ENCODE measurements at regions not wholly inside any gene's neighbourhood (a gene's known extent, or its start where the extent isn't known, plus 50 kb on each side); places are given as distances from the start of the nearest gene placed in this dataset.
"Not testable (repeated sequence)": the region's sequence is repeated elsewhere in the genome, so short reads cannot be mapped to it uniquely, and the experiment has no call there.

DNA sequence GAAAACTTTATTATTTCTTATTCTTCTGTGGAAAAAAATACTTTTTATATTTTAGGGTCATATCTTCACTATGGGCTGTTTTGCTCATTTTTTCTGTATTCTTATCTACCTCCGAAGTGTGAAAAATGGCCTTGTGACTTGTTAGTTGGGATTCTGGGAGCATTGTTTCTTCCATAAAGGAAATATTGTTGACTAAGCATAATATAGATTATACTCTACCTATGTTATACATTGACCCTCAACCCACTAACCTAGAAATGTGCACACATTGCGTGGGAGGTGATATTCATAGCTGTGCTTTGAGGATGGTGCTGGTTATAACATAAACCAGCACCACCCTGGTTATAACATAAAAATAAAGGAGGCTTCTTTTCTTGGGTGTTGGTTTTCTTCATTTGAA, 259.2 kb upstream of the AADAT start:
- DNase-seq (ENCODE audit: low spot score) (no peak), ATAC-seq (no peak)
- ChIA-PET POLR2A (no interaction called here), CTCF (no interaction called here)
- H3K4me3 Mint-ChIP-seq = no peak overlapping the region
- peaks cover 17% of the 10 kb centered on the region for H3K36me3 Mint-ChIP-seq
- TF ChIP-seq RORB (CRISPR knock-in tag; IDR thresholded peaks at IDR 0.05) (no peak), CTCF (IDR thresholded peaks at IDR 0.05) (no peak), MLX (CRISPR knock-in tag; IDR thresholded peaks at IDR 0.05) (no peak), TCF7 (CRISPR knock-in tag; IDR thresholded peaks at IDR 0.05; ENCODE audit: low read depth) (no peak), JUN (CRISPR knock-in tag; IDR thresholded peaks at IDR 0.05) (no peak), PREB (CRISPR knock-in tag; IDR thresholded peaks at IDR 0.05; ENCODE audit: borderline replicate concordance) (no peak), NR3C1 (CRISPR knock-in tag; conservative IDR thresholded peaks at IDR 0.05; ENCODE audit: low read depth) (no peak)
- TF ChIP-seq, protein P1, sequence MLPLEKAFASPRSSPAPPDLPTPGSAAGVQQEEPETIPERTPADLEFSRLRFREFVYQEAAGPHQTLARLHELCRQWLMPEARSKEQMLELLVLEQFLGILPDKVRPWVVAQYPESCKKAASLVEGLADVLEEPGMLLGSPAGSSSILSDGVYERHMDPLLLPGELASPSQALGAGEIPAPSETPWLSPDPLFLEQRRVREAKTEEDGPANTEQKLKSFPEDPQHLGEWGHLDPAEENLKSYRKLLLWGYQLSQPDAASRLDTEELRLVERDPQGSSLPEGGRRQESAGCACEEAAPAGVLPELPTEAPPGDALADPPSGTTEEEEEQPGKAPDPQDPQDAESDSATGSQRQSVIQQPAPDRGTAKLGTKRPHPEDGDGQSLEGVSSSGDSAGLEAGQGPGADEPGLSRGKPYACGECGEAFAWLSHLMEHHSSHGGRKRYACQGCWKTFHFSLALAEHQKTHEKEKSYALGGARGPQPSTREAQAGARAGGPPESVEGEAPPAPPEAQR (CRISPR knock-in tag; IDR thresholded peaks at IDR 0.05) = no peak
- H3K9me3 Mint-ChIP-seq = peaks cover 31% of the 10 kb centered on the region
- peaks cover 11% of the 10 kb centered on the region; the same call in 1 of the 2 replicates for H3K4me1 Mint-ChIP-seq
- no peaks in the 10 kb centered on the region for H3K27me3 Mint-ChIP-seq (ENCODE audit: low read depth)
- no peak overlapping the region for H3K27ac Mint-ChIP-seq

- H3K27me3 Mint-ChIP-seq (ENCODE audit: low read depth); DNase-seq (ENCODE audit: low spot score); H3K27ac Mint-ChIP-seq; POLR2A ChIA-PET; ATAC-seq; H3K4me3 Mint-ChIP-seq: not testable (repeated sequence)
- peaks cover 17% of the 10 kb centered on the region for H3K36me3 Mint-ChIP-seq
- H3K9me3 Mint-ChIP-seq = peaks cover 36% of the 10 kb centered on the region
- H3K4me1 Mint-ChIP-seq = peaks cover 11% of the 10 kb centered on the region; the same call in 1 of the 2 replicates
- CTCF ChIA-PET = interaction anchor here (1.0 kb wide), 1 partner anchor 87 kb away, joined by 4 read pairs; no protein-coding TSS in a partner anchor
Measured at GRCh38 chr4:170347191-170347590, 257.4 kb upstream of the AADAT start.

GRCh38 chr4:170339522-170339921, 249.8 kb upstream of the AADAT start:
- Mint-ChIP-seq H3K9me3 (peaks cover 47% of the 10 kb centered on the region), H3K36me3 (peaks cover 15% of the 10 kb centered on the region), H3K27ac (no peak overlapping the region), H3K27me3 (ENCODE audit: low read depth) (no peaks in the 10 kb centered on the region), H3K4me1 (no peaks in the 10 kb centered on the region), H3K4me3 (no peak overlapping the region)
- TF ChIP-seq NFE2L1 (CRISPR knock-in tag; IDR thresholded peaks at IDR 0.05) (no peak), ETV6 (CRISPR knock-in tag; IDR thresholded peaks at IDR 0.05) (no peak), TCF7 (CRISPR knock-in tag; IDR thresholded peaks at IDR 0.05; ENCODE audit: low read depth) (no peak)
- no peak for ATAC-seq
- ChIA-PET POLR2A (no interaction called here), CTCF (no interaction called here)
- DNase-seq (ENCODE audit: low spot score) = no peak

DNA sequence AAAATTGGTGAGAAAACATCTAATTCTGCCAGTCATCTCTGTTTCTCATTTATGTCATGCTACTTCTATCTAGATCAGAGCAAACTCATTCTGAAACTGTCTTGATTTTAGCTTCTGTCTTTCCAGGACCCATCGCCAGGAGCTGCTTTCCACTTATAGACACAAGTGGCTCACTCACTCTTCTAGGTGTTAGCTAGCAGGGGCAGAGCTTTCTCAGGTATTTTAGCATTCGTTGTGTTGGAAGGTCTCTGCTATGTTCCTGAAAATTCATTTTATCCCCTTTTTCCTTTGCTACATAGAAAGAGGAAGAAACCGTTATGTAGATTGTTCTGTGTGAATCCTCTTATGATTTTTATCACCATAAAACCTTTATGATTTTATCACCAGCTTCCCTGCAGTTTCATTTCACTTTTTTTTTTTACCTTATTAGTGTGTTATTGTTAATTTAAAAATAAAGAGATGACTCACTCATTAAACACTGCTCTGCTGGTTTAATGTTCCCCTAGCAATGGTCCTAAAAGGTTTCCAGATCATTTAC, 246.6 kb upstream of the AADAT start:
- CTCF ChIA-PET = interaction anchor here (2.1 kb wide), 1 partner anchor 38 kb away, joined by 6 read pairs; no protein-coding TSS in a partner anchor
- Mint-ChIP-seq H3K27me3 (ENCODE audit: low read depth) (no peaks in the 10 kb centered on the region), H3K9me3 (peaks cover 31% of the 10 kb centered on the region), H3K27ac (no peak overlapping the region), H3K4me1 (peaks cover 6% of the 10 kb centered on the region), H3K36me3 (peaks cover 11% of the 10 kb centered on the region), H3K4me3 (no peak overlapping the region)
- ATAC-seq (no peak), DNase-seq (ENCODE audit: low spot score) (no peak)
- POLR2A ChIA-PET = no interaction called here
- TF ChIP-seq, protein P2, sequence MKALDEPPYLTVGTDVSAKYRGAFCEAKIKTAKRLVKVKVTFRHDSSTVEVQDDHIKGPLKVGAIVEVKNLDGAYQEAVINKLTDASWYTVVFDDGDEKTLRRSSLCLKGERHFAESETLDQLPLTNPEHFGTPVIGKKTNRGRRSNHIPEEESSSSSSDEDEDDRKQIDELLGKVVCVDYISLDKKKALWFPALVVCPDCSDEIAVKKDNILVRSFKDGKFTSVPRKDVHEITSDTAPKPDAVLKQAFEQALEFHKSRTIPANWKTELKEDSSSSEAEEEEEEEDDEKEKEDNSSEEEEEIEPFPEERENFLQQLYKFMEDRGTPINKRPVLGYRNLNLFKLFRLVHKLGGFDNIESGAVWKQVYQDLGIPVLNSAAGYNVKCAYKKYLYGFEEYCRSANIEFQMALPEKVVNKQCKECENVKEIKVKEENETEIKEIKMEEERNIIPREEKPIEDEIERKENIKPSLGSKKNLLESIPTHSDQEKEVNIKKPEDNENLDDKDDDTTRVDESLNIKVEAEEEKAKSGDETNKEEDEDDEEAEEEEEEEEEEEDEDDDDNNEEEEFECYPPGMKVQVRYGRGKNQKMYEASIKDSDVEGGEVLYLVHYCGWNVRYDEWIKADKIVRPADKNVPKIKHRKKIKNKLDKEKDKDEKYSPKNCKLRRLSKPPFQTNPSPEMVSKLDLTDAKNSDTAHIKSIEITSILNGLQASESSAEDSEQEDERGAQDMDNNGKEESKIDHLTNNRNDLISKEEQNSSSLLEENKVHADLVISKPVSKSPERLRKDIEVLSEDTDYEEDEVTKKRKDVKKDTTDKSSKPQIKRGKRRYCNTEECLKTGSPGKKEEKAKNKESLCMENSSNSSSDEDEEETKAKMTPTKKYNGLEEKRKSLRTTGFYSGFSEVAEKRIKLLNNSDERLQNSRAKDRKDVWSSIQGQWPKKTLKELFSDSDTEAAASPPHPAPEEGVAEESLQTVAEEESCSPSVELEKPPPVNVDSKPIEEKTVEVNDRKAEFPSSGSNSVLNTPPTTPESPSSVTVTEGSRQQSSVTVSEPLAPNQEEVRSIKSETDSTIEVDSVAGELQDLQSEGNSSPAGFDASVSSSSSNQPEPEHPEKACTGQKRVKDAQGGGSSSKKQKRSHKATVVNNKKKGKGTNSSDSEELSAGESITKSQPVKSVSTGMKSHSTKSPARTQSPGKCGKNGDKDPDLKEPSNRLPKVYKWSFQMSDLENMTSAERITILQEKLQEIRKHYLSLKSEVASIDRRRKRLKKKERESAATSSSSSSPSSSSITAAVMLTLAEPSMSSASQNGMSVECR (CRISPR knock-in tag; IDR thresholded peaks at IDR 0.05; ENCODE audit: borderline replicate concordance) = no peak
- no peak for TF ChIP-seq ZNF138 (CRISPR knock-in tag; conservative IDR thresholded peaks at IDR 0.05)
- no peak for TF ChIP-seq ZNF532 (CRISPR knock-in tag; IDR thresholded peaks at IDR 0.05; ENCODE audit: borderline replicate concordance)
